ENCODE measurements at regions not wholly inside any gene's neighbourhood (a gene's known extent, or its start where the extent isn't known, plus 50 kb on each side); places are given as distances from the start of the nearest gene placed in this dataset.

DNA sequence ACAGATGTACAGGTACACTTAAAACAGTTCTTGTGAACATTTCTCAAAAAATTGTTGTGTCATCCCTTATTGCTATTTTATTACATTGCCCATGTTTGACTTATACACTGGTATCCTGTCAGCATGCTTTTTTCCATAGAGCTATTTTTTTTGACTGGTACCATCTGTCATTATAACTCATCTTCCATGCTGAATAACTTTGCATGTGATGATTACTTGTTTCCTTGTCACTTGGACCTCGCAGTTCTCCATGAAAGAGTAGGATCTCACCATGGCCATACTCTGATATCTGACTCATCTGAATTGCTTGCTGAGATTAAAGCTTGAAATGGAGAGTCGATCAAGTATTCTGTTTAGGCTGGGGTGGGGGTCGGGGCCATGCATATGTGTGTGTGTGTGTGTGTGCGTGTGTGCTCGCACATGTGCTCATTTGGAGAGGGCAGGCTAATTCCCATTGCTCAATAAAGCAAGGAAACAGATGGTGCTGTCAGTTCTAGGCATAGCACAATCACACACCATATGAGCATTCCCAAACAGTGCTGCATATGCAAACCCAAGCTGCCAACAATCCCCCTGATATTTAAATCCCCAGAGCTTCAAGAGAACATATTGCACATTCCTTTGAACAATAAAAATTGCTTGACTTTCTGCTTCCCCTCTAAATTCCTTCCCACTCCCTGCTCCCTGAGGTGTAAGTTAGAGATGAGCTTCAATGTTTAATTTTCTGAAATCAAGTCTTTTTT, 62.9 kb downstream of the NHLRC3 start:
- no peak for DNase-seq (ENCODE audit: low read depth in 2 of 2)

DNA sequence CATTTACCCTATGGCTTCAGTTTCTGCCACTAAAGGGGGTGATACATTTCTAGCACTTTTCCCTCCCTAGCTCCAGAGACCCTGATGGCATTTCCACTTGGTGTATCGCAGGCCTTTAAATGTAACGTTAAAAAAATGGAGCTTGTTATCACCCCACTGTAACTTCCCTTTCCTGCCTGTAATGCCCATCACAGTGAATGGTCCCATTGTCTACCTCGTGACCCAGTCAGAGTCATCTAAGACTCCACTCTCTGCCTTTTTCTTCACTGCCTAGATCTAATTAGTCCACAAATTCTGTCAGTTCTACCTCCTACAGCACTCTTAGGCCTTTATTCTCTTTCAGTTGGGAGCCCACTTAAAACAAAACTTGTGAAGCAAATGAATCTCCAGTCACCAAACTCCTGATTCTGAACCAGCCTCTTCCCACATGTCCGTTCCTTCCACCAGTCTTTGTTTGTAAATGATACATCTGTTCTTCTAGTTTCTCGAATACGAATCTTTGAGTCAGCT, 64.8 kb downstream of the NHLRC3 start:
- DNase-seq (ENCODE audit: low read depth in 2 of 2): no peak

DNA sequence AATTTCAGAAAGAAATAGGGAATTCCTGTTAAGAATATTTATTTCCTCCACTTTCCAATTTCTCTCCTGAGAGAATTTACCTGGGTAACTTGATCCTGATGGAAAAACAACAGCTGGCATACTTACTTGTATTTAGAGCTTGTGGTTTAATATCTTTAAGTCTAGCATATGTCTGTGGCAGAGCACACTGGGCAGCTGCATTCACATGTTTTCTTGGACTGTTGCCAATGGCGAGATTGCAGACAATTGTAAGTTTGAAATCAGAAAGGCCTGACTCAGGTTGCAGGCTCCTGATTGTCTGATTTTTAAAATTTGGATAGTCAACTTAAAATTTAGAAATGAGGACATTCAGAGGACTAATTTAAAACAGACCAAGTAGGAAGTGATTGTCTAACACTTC, 66.9 kb downstream of the NHLRC3 start:
- no peak for DNase-seq (ENCODE audit: low read depth in 2 of 2)

DNA sequence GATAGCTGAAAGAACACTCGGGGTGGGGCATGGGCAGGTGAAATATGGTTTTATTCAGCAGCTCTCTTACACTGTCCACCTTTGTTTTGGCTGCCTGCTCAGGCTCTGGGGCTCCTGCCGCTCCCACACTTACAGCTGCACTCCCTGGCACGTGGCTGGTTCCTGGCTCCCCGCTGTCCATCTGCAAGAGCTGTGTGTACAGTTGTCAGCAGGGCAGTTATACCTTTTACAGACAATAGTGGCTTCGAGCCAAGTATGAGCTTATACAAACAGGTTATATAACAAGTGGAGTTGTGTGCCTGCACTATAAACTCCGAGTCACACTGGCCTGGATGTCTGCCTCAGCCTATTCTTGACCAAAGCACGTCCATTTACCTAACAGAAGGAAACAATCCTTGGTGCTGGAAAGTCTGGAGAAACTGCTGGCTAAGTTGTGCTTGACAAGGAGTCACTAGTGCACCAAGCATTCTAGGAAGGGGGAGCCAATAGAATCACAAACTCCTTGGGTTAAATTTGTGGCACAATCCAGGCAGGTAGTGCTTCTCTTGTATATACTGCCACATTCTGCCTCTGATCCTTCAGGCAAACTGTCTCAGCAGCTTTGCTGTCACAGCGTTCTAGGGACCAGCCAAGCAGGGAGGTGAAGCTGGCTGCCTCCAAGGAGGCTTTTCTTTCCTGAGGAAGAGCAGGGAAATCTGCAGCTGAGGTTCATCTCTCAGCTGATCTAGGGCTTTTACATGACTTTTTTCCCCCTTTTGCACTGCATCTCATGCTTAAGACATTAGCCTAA, 68.2 kb downstream of the NHLRC3 start:
- DNase-seq (ENCODE audit: low read depth in 2 of 2): no peak

DNA sequence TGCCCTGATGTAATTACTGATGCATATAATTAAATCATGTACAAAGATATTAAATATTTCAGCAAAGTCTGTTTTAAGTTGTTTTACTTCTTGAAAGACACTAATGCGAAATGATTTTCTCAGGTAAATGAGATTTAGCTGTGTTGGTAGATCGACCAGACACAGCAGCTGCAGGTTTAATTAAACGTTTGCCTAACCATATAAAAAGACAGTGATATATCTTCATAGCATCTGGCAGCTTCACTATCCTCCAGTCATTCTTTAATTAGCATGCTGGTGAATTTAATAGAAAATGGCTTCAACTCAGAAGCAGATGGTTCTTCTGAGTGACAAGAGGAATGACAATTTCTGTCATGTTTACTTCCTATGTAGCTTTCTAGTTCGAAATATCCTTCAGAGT, 69.3 kb downstream of the NHLRC3 start:
- DNase-seq (ENCODE audit: low read depth in 2 of 2): no peak

DNA sequence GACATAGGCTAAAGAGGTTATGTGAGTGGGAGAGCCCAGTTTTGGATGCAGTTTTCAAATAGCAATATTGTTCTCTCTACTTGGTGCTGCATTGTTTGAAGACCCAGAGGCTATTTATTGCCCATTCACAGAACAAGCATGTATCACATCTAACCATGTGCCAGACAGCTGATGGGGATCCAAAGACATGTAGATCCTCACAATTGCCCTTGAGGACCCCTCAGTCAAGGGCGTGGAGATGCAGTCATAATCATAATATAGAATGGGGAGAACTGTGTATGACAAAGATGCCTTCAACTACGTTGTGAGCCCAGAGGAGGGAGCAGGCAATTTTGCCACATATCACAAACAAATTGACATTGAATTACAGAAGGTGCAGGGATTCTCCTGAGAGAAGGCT, 70.5 kb downstream of the NHLRC3 start:
- DNase-seq (ENCODE audit: low read depth in 2 of 2): no peak

DNA sequence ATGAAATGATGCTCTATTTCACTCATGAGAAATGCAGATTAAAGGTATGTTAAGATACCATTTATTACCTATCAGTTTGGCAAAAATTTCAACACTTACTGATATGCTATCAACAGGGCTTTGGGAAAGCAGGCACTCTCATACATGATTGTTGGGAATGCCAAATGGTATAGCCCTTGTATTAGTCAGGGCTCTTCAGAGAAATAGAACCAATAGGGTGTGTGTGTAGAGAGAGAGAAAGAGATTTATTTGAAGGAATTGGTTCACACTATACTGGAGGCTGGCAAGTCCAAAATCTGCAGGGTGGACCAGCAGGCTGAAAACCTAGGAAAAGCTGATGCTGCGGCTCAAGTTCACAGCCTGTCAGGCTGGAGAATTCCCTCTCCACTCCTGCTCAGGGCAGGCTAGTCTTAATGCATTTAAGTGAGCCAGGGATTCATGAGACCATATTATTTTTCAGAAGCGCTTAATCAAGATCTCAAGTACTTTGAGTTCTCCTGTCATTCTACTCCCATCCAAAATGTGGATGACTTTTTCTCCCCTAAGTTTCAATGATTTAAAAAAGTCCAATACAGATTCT, 72.4 kb downstream of the NHLRC3 start:
- DNase-seq (ENCODE audit: low read depth in 2 of 2): no peak

DNA sequence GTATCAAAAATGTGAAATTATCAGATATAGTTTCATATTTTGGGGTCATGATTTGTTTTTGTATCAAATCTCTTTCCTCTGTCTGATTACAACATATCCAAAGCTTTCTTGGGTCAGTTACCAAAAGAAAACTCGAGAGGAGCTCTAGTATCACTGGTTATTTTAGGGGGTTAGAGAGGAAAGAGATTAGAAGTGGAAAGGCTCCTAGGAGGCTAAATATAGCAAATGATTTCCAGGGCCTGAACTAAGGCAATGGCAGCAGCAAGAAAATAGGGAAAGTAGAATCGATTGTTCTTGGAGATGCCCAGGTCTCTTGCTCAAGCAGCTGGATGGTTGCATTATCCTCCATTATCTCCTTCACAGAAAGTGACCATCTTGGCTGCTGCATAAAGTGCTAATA, 72.9 kb downstream of the NHLRC3 start:
- no peak for DNase-seq (ENCODE audit: low read depth in 2 of 2)

DNA sequence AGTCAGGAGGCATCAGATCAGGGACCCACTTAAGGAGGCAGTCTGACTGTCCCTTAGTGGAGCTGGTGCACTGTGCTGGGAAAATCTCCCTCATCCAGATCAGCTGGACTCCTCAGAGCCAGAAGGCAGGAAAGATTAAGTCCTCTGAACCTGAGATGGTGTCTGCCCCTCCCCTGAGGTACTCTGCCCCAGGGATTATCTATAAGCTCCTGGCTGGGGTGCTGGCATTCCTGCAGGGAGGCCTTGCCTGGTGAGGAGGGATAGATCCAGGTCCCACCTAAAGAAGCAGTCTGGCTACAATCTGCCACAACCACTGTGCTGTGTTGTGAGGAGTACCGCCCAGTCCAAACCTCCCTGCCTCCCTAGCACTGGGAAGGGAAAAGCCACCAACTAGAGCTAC, 81.2 kb downstream of the NHLRC3 start:
- no peak for DNase-seq (ENCODE audit: low read depth in 2 of 2)

DNA sequence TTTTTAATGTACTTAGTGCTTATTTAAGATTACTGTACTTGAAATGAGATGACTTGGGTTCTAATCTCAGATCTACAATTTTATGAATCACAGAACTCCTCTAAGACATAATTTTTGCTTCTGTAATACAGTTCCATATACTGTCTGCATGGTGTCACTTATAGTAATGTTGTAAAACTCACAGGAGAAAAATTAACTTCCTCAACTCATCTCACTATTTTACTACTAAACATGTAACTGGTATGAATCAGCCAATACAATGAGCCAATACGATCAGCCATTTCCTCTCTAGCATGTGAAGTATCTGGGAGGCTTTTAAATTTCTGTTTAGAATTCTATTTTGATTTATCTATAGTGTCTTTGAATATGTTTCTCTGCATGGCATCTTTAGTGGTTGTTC, 85.3 kb downstream of the NHLRC3 start:
- DNase-seq (ENCODE audit: low read depth in 2 of 2): no peak

DNA sequence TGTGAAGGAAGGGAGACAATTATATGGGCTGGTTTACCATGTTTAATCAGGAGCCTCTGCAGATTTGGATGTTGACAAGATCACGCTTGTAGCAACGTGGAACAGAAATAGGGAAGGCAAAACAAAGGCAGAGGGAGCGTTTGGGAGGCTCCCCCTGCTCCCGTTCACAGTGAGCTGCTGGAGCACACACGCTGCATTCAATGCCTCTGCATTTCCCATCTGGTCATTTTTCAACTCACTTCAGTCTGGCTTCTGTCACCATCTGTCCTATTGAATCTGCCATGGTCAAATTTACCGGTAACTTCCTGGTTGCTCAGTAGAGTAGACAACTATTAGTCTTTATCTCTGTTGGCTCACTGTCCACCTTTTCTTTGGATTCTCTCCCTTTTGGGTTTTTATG, 91.0 kb downstream of the NHLRC3 start:
- DNase-seq (ENCODE audit: low read depth in 2 of 2): no peak

DNA sequence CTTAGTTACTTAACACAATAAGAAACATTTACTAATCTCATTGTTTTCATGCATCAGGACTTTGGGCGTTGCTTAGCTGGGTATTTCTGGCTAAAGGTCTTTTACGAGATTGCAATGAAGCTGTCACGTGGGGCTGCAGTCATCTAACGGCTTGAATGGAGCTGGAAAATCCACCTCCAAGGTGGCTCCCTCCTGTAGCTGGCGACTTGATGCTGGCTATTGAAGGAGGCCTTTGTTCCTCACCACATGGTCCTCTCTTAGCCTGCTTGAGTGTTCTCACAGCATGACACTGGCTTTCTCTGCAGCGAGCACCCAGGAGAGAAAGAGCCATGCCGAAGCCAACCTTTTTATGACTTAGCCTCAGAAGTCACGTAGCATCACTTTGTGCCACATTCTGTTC, 92.0 kb downstream of the NHLRC3 start:
- DNase-seq (ENCODE audit: low read depth in 2 of 2): no peak

DNA sequence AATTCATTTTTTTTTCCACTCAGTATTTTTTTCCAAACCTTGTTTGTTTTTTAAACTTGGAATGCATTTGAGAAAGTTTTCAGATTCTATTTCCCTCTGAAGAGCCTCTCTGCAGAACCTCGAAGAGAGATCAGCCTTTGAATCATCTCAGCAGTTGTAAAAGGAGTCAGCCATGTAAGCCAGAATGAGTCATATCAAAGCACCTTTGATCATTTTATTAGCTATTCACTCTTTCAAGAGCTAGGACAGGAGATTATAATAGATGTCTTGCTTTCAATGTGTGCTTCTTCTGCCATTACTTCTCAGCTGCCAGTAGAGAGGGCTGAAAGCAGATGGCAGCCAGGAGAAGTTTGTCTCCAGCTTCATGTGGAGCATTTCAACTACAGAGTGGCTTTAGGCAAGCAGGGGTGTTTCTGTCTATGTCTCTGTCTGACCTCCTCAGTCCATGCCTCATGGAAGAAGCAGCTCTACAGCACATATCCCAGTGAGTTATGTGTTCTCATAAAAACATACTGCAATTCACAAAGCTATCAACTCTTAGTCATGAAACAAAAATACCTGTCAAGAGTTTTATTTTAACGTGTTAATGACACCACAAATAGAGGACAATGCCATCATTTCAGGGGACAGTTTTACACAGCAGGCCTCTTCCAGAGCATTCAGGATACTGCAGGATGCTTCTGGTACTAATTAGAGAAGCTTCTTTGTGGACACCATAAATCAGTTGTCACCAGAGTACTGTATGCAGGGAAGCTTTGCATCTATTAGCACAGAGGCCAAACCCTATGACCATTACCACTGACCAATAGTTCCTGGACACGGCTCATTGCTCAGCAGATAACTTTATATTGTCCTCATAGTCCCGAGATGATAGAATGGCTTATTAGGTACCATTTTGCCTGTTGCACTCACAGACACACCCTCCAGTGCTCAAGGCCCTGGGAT, 94.3 kb downstream of the NHLRC3 start:
- no peak for DNase-seq (ENCODE audit: low read depth in 2 of 2)

DNA sequence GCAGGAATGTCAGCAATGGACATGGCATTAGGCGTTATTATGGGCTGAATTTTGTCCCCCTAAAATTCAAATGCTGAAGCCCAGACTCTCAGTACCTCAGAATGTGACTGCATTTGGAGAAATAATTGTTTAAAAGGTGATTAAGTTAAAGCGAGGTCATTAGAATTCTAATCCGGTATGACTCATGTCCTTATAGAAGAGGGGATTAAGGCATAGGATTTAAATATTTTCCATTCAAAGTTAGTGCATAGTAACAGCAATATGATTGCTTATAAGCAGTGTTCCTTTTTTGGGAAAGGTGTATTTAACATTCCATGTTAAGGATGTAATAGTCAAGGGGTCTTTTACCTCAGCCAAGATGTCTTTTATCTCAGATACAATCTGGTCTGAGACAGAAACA, 95.5 kb downstream of the NHLRC3 start:
- no peak for DNase-seq (ENCODE audit: low read depth in 2 of 2)

DNA sequence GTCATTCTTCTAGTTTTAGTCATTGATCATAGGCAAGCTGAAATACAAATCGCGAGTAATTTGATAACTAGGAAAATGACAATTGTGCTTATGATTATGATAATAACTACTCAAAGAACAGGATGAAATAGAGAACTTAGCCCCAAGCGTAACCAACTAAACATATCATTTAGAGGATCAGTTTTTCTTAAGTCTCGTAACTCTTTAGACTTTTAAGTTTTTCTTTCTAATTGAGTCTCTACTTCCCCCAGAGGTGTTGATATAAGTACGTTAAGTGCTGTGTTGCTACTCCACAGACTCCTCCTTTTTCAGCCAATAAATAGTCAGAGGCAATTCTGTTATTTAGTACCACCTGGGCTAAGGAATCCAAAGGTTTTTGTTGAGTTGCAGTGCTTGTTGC, 96.3 kb downstream of the NHLRC3 start:
- no peak for DNase-seq (ENCODE audit: low read depth in 2 of 2)

DNA sequence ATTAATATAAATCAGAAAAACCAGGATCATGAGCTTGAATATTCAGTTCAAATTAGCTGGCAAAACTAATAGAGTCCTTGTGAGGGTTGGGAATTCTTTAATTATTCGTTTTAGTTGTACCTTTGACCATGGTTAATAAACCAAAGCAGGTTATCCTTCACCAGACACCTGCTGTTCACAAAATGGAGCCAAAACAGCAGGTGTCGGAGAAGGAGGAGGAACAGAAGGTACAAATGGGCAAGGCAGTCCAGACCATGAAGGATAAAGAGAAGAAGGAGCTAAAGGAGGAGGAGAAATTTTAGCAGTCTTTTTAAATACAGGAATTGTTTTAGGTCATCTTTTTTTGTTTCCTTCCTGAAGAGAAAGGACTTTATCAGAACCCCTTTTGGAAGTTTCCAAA, 106.1 kb downstream of the NHLRC3 start:
- DNase-seq (ENCODE audit: low read depth in 2 of 2): no peak

DNA sequence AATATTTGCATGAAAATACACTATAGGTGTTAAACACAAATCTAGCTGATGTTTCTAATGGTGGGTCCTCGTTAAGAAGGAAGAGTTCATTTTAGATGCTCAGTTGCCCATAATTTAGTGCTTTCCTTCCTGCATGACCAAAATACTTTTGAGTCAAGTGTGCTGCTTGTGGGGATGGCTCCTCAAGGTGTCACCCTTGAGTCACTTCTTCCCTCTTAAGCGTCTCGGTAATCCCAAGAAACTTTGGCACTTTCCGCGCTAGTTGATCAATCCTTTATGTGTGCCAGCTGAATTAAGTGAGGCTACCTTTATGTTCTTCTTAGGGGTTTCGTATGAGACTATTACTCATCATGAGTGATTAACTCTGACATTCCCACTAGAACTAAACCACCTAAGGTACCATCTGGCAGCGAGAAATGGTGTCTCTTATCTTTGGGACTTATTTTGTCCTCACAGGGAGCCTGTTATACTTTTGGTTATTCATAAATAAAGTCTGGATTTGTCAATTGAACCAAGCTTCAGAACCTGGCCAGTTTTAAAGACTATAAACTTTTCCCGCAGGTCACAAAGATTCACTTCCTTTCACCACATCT, 106.8 kb downstream of the NHLRC3 start:
- peak; percentile 6 to 11 for DNase-seq (ENCODE audit: low read depth in 2 of 2)

DNA sequence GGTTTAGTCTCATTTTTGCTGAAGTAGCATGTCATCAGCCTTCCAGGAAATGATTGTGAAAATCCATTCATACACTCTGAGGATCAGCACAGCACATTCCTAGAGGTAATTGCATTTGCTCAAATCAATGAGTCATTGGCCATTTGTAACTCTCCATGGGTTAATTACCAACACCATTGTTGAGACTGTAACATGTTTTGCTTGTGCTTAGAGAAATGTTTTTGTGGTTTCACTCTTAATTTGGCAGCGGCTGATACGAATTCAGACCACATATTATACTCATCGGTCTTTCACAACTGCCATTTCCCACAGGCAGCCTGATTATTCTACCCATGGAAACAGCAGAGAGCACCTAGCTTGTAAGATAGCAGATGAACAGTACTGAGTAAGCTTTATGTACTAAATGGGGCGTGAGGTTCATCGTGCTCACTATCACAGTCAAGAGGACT, 110.3 kb downstream of the NHLRC3 start:
- DNase-seq (ENCODE audit: low read depth in 2 of 2): peak in 1 of 2 donors; percentile 4

DNA sequence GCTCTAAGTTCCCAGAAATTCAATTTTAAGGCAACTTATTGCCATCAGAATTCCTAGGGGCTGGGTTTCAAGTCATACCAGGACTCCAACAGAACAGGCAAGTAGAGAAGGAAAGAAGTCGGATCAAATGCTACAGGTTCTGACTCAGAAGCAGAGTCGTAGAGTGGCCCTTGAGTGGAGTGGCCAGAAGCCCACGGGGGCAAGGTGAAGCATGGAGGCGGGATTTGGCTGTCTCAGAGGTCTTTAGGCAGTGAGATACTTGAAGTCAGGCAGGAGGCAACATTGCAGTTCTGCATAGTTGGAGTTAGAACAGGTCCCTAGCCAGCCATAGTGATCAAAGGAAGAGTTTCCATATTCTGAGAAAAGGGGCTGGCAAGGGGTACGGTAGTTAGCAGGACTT, 111.6 kb downstream of the NHLRC3 start:
- DNase-seq (ENCODE audit: low read depth in 2 of 2): no peak

DNA sequence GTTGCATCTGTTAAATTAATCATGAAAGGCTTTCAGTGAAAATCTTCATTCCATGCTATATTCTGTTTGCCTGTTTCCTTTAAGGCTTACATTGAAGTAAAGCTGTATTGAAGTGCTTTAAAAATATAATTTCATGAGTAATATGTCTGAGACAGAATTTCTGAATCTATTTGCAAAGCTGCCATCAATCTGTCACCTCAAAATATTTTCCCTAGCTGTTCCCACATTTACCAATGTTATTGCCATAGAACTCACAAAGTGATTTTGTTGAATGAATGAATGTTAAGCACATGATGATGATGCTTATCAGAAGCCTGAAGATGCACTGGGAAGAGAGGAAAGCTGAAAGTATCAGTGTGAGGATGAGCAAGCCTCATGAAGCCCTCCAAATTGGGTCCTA, 115.8 kb downstream of the NHLRC3 start:
- DNase-seq (ENCODE audit: low read depth in 2 of 2): no peak

DNA sequence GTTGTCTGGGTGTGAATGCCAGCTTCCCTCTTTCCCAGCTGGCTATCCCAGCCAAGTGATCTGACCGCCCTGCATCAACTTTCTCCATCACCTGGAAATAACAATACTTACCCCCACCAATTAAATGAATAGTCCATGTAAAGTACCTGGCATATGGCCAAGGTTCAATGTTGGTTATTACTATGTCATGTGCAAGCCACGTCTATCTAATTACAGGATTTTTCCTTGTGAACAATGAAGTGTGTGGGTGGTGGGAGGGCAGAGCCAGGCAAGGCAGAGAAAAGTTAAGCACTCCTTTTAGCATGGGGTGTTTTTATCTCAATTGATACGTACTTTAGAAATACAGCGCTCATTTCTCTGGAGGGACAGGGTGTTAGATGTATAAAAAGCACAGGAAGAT, 121.1 kb downstream of the NHLRC3 start:
- DNase-seq (ENCODE audit: low read depth in 2 of 2): no peak

Data from stimulated activated CD4-positive, alpha-beta T cell treated with anti-CD3 and anti-CD28 coated beads, Interleukin-15, amount 100 ng/mL, for 48 hours (primary cell).